ENCODE measurements at regions not wholly inside any gene's neighbourhood (a gene's known extent, or its start where the extent isn't known, plus 50 kb on each side); places are given as distances from the start of the nearest gene placed in this dataset.
A peak's percentile ranks its signal among the peaks of the same experiment; 100 is the strongest.

GRCh38 chr7:24141874-24142509 is 142.0 kb upstream of the NPY start:
- no peak for TF ChIP-seq CTCF (IDR thresholded peaks at IDR 0.05)
- no peak for TF ChIP-seq POLR2A (IDR thresholded peaks at IDR 0.05)
- no peak for DNase-seq

GRCh38 chr7:24143547-24143946 is 140.4 kb upstream of the NPY start:
- H3K4me1 ChIP-seq: no peaks in the 10 kb centered on the region
- no peak for DNase-seq
- no peak for TF ChIP-seq POLR2A (IDR thresholded peaks at IDR 0.05)
- no peak for TF ChIP-seq CTCF (IDR thresholded peaks at IDR 0.05)
- no peaks in the 10 kb centered on the region for H3K36me3 ChIP-seq
- H3K27ac ChIP-seq: no peak overlapping the region
- no peak overlapping the region for H3K4me3 ChIP-seq
- no peaks in the 10 kb centered on the region for H3K27me3 ChIP-seq
- no peaks in the 10 kb centered on the region for H3K9me3 ChIP-seq

More at GRCh38 chr7:24141874-24142509, 142.0 kb upstream of the NPY start:
- H3K4me3 ChIP-seq: no peak overlapping the region
- no peaks in the 10 kb centered on the region for H3K27me3 ChIP-seq
- no peaks in the 10 kb centered on the region for H3K36me3 ChIP-seq
- H3K4me1 ChIP-seq: no peaks in the 10 kb centered on the region
- no peaks in the 10 kb centered on the region for H3K9me3 ChIP-seq
- H3K27ac ChIP-seq: no peak overlapping the region

GRCh38 chr7:24151944-24152343 is 132.0 kb upstream of the NPY start:
- no peak overlapping the region for H3K4me3 ChIP-seq
- TF ChIP-seq POLR2A (IDR thresholded peaks at IDR 0.05): no peak
- no peak for TF ChIP-seq CTCF (IDR thresholded peaks at IDR 0.05)
- no peaks in the 10 kb centered on the region for H3K36me3 ChIP-seq
- H3K27me3 ChIP-seq: no peaks in the 10 kb centered on the region
- no peaks in the 10 kb centered on the region for H3K4me1 ChIP-seq
- no peak for DNase-seq
- H3K27ac ChIP-seq: no peak overlapping the region
- H3K9me3 ChIP-seq: no peaks in the 10 kb centered on the region

- Histone ChIP-seq H3K27ac (no peak overlapping the region), H3K9me3 (no peaks in the 10 kb centered on the region), H3K4me1 (no peaks in the 10 kb centered on the region), H3K4me3 (no peak overlapping the region), H3K27me3 (no peaks in the 10 kb centered on the region), H3K36me3 (no peaks in the 10 kb centered on the region)
- DNase-seq: no peak
- TF ChIP-seq CTCF (IDR thresholded peaks at IDR 0.05) (no peak), POLR2A (IDR thresholded peaks at IDR 0.05) (no peak)
Measured at GRCh38 chr7:24152356-24152755, 131.6 kb upstream of the NPY start.

GRCh38 chr7:24152877-24153472 is 131.0 kb upstream of the NPY start:
- Histone ChIP-seq H3K27ac (peak overlapping the region in 1 of 4 donors; percentile 22), H3K4me1 (no peaks in the 10 kb centered on the region), H3K9me3 (no peaks in the 10 kb centered on the region), H3K27me3 (no peaks in the 10 kb centered on the region), H3K4me3 (no peak overlapping the region), H3K36me3 (no peaks in the 10 kb centered on the region)
- no peak for DNase-seq
- TF ChIP-seq CTCF (IDR thresholded peaks at IDR 0.05): no peak
- no peak for TF ChIP-seq POLR2A (IDR thresholded peaks at IDR 0.05)
